ENCODE measurements at regions not wholly inside any gene's neighbourhood (a gene's known extent, or its start where the extent isn't known, plus 50 kb on each side); places are given as distances from the start of the nearest gene placed in this dataset.

- TF ChIP-seq CTCF (IDR thresholded peaks at IDR 0.05) (no peak), REST (IDR thresholded peaks at IDR 0.05; ENCODE audit: insufficient read depth in 1 of 2, low read depth in 2 of 2, low read length in 1 of 2) (no peak), POLR2AphosphoS5 (IDR thresholded peaks at IDR 0.05; ENCODE audit: low read depth, low read length) (no peak), SIN3A (IDR thresholded peaks at IDR 0.05; ENCODE audit: borderline replicate concordance, insufficient read depth, low read depth, low read length) (no peak), TCF7L2 (IDR thresholded peaks at IDR 0.05; ENCODE audit: low read depth, low read length) (no peak)
Observed at GRCh38 chr15:69767191-69767590, 314.6 kb downstream of the RPLP1 start.
